ENCODE measurements at regions not wholly inside any gene's neighbourhood (a gene's known extent, or its start where the extent isn't known, plus 50 kb on each side); places are given as distances from the start of the nearest gene placed in this dataset.
A peak's percentile ranks its signal among the peaks of the same experiment; 100 is the strongest.

DNA sequence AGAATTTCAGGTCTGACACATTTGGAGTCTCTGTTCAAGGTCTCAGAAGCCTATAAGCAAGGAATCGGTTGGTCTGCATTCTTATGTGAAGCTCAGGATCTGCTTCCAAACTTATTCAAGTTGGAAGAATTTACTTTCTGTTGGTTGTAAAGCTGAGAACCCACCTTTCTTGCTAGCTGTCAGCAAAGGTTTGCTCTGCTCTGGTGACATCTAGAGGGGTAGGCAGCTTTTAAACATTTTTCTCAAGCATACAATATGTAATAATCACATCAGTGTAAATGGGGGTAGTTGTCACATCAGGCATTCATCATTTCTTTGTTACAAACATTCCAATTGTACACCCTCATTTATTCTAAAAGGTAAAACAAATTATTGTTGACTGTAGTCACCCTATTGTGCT, 935.2 kb downstream of the TRAM1L1 start:
- ATAC-seq, result no peak
- no peak overlapping the region for H3K4me2 ChIP-seq (ENCODE audit: low read depth, low read length)
- no peak for TF ChIP-seq MAFF (IDR thresholded peaks at IDR 0.05; ENCODE audit: low read depth, low read length)
- TF ChIP-seq STAG1 (CRISPR knock-in tag; IDR thresholded peaks at IDR 0.05), result peak; percentile 12; the same call in 1 of the 2 replicates
- H4K20me1 ChIP-seq (ENCODE audit: insufficient read depth, low read length), result no peaks in the 10 kb centered on the region
- ChIA-PET POLR2A (no interaction called here), CTCF (ENCODE audit: low intra/inter-chr PET ratio, low total read pairs) (no interaction called here)
- H3K4me1 ChIP-seq (ENCODE audit: insufficient read depth, low read length), result no peaks in the 10 kb centered on the region
- no peak overlapping the region for H2AFZ ChIP-seq (ENCODE audit: low read length)
- H3K9me3 ChIP-seq (ENCODE audit: low read length), result no peaks in the 10 kb centered on the region
- no peaks in the 10 kb centered on the region for H3K79me2 ChIP-seq (ENCODE audit: insufficient read depth, low read length)
- in situ Hi-C loops (cut with HindIII; ENCODE audit: extremely low pct_ligation_motif_present, low pct_unique_long_range_greater_than_20kb) (no loop called here), intact Hi-C loops (cut with micrococcal nuclease; ENCODE audit: unreplicated experiment) (loop anchor here (1.0 kb wide), 1 partner anchor 94 kb away; no protein-coding TSS in a partner anchor)
- H3K36me3 ChIP-seq (replicated peaks in 1 of 2; ENCODE audit: control insufficient read depth in 1 of 2, insufficient read depth in 2 of 2, low read length in 2 of 2), result no peaks in the 10 kb centered on the region
- no peak for DNase-seq (ENCODE audit: low spot score)
- BruUV-seq (replicated peaks), result no TSS peak
- WGBS (ENCODE audit: low lambda C conversion rate), result 0% methylated on average over 1 of the region's 1 CpG
- no peak for FAIRE-seq
- H3K4me3 ChIP-seq (replicated peaks in 1 of 3; ENCODE audit: insufficient read depth in 1 of 3, low read depth in 2 of 3, low read length in 3 of 3), result no peak overlapping the region
- no peak overlapping the region for H3K27ac ChIP-seq (ENCODE audit: extremely low read length, insufficient read depth, low read length)
- H3K9ac ChIP-seq (ENCODE audit: insufficient read depth, low read depth, low read length), result no peak overlapping the region
- no peaks in the 10 kb centered on the region for H3K27me3 ChIP-seq (ENCODE audit: control insufficient read depth in 1 of 2, insufficient read depth in 2 of 2, low read length in 2 of 2)

DNA sequence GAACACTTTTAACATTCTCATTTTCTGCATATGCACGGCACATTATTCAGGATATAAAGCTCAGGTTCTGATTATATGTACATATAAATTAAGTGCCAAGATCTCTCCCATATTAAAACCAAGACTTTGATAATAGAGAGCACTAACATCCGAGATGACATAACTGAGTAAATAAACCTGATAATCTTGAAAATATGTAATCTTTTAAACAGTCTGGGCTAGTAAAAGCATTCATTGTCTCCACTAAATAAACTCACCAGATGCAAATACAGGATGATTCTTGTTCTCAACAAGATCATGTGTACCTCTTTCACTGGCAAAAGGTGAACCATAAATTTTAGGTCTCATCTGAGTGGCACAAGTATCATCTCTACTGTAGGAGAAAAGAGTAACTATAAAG, 942.2 kb downstream of the TRAM1L1 start:
- H3K27me3 ChIP-seq (ENCODE audit: control insufficient read depth in 1 of 2, insufficient read depth in 2 of 2, low read length in 2 of 2), result no peaks in the 10 kb centered on the region
- DNase-seq (ENCODE audit: low spot score), result no peak
- intact Hi-C loops (cut with micrococcal nuclease; ENCODE audit: unreplicated experiment), result no loop called here
- H4K20me1 ChIP-seq (ENCODE audit: insufficient read depth, low read length), result no peaks in the 10 kb centered on the region
- no peak for ATAC-seq
- POLR2A ChIA-PET, result no interaction called here
- no peaks in the 10 kb centered on the region for H3K36me3 ChIP-seq (replicated peaks in 1 of 2; ENCODE audit: control insufficient read depth in 1 of 2, insufficient read depth in 2 of 2, low read length in 2 of 2)
- no peak overlapping the region for H2AFZ ChIP-seq (ENCODE audit: low read length)
- H3K4me3 ChIP-seq (replicated peaks in 1 of 3; ENCODE audit: insufficient read depth in 1 of 3, low read depth in 2 of 3, low read length in 3 of 3), result no peak overlapping the region
- no peak overlapping the region for H3K4me2 ChIP-seq (ENCODE audit: low read depth, low read length)
- no peak overlapping the region for H3K27ac ChIP-seq (ENCODE audit: extremely low read length, insufficient read depth, low read length)
- 0% methylated on average over 2 of the region's 2 CpGs for WGBS (ENCODE audit: low lambda C conversion rate)
- no peak for TF ChIP-seq TRIM24 (CRISPR knock-in tag; IDR thresholded peaks at IDR 0.05)
- TF ChIP-seq, protein P1, sequence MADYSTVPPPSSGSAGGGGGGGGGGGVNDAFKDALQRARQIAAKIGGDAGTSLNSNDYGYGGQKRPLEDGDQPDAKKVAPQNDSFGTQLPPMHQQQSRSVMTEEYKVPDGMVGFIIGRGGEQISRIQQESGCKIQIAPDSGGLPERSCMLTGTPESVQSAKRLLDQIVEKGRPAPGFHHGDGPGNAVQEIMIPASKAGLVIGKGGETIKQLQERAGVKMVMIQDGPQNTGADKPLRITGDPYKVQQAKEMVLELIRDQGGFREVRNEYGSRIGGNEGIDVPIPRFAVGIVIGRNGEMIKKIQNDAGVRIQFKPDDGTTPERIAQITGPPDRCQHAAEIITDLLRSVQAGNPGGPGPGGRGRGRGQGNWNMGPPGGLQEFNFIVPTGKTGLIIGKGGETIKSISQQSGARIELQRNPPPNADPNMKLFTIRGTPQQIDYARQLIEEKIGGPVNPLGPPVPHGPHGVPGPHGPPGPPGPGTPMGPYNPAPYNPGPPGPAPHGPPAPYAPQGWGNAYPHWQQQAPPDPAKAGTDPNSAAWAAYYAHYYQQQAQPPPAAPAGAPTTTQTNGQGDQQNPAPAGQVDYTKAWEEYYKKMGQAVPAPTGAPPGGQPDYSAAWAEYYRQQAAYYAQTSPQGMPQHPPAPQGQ (CRISPR knock-in tag; IDR thresholded peaks at IDR 0.05; ENCODE audit: borderline replicate concordance), result no peak
- TF ChIP-seq ZNF569 (CRISPR knock-in tag; IDR thresholded peaks at IDR 0.05; ENCODE audit: borderline replicate concordance), result no peak
- TF ChIP-seq, protein P2, sequence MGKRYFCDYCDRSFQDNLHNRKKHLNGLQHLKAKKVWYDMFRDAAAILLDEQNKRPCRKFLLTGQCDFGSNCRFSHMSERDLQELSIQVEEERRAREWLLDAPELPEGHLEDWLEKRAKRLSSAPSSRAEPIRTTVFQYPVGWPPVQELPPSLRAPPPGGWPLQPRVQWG (CRISPR knock-in tag; IDR thresholded peaks at IDR 0.05; ENCODE audit: borderline replicate concordance, low read depth), result no peak
- TF ChIP-seq, protein P3, sequence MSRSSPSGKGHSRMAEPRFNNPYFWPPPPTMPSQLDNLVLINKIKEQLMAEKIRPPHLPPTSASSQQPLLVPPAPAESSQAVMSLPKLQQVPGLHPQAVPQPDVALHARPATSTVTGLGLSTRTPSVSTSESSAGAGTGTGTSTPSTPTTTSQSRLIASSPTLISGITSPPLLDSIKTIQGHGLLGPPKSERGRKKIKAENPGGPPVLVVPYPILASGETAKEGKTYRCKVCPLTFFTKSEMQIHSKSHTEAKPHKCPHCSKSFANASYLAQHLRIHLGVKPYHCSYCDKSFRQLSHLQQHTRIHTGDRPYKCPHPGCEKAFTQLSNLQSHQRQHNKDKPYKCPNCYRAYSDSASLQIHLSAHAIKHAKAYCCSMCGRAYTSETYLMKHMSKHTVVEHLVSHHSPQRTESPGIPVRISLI (CRISPR knock-in tag; IDR thresholded peaks at IDR 0.05; ENCODE audit: borderline replicate concordance), result no peak
- TF ChIP-seq STAT5B (CRISPR knock-in tag; IDR thresholded peaks at IDR 0.05), result no peak
- no peak for TF ChIP-seq RELA (CRISPR knock-in tag; IDR thresholded peaks at IDR 0.05)
- no peaks in the 10 kb centered on the region for H3K9me3 ChIP-seq (ENCODE audit: low read length)
- H3K4me1 ChIP-seq (ENCODE audit: insufficient read depth, low read length), result no peaks in the 10 kb centered on the region
- CTCF ChIA-PET (ENCODE audit: low intra/inter-chr PET ratio, low total read pairs), result no interaction called here
- in situ Hi-C loops (cut with HindIII; ENCODE audit: extremely low pct_ligation_motif_present, low pct_unique_long_range_greater_than_20kb), result no loop called here
- no peaks in the 10 kb centered on the region for H3K79me2 ChIP-seq (ENCODE audit: insufficient read depth, low read length)
- BruUV-seq (replicated peaks), result no TSS peak
- FAIRE-seq, result no peak
- no peak overlapping the region for H3K9ac ChIP-seq (ENCODE audit: insufficient read depth, low read depth, low read length)

Measured in HepG2 (cell line).